ENCODE measurements at regions not wholly inside any gene's neighbourhood (a gene's known extent, or its start where the extent isn't known, plus 50 kb on each side); places are given as distances from the start of the nearest gene placed in this dataset.

- no peak for DNase-seq
- Histone ChIP-seq H3K27ac (no peak overlapping the region), H3K4me3 (replicated peaks in 1 of 3) (no peak overlapping the region), H3K36me3 (no peaks in the 10 kb centered on the region), H3K9me3 (no peaks in the 10 kb centered on the region), H3K4me1 (no peaks in the 10 kb centered on the region), H3K27me3 (no peaks in the 10 kb centered on the region)
- 76 to 83% methylated on average over 16 to 17 of the region's 17 CpGs for WGBS, 2 donors
- TF ChIP-seq CTCF (IDR thresholded peaks at IDR 0.05), result no peak
- no peak for TF ChIP-seq POLR2A (IDR thresholded peaks at IDR 0.05)
- intact Hi-C loops (cut with DNase I), result no loop called here
Observed at GRCh38 chr2:16149349-16150243, 209.2 kb downstream of the MYCN start.

GRCh38 chr2:16148632-16149348 is 208.4 kb downstream of the MYCN start:
- no peak overlapping the region for H3K27ac ChIP-seq
- no peaks in the 10 kb centered on the region for H3K9me3 ChIP-seq
- H3K4me3 ChIP-seq (replicated peaks in 1 of 3), result no peak overlapping the region
- DNase-seq, result no peak
- H3K36me3 ChIP-seq, result no peaks in the 10 kb centered on the region
- intact Hi-C loops (cut with DNase I), result no loop called here
- TF ChIP-seq CTCF (IDR thresholded peaks at IDR 0.05) (no peak), POLR2A (IDR thresholded peaks at IDR 0.05) (no peak)
- WGBS, 2 donors, result 89 to 94% methylated on average over 6 of the region's 6 CpGs
- H3K27me3 ChIP-seq, result no peaks in the 10 kb centered on the region
- no peaks in the 10 kb centered on the region for H3K4me1 ChIP-seq

GRCh38 chr2:16142383-16143361 is 202.3 kb downstream of the MYCN start:
- Histone ChIP-seq H3K27ac (no peak overlapping the region), H3K36me3 (no peaks in the 10 kb centered on the region), H3K9me3 (no peaks in the 10 kb centered on the region), H3K4me3 (replicated peaks in 1 of 3) (no peak overlapping the region), H3K4me1 (no peaks in the 10 kb centered on the region), H3K27me3 (no peaks in the 10 kb centered on the region)
- TF ChIP-seq CTCF (IDR thresholded peaks at IDR 0.05) (no peak), POLR2A (IDR thresholded peaks at IDR 0.05) (no peak)
- DNase-seq, result no peak
- intact Hi-C loops (cut with DNase I), result no loop called here
- WGBS, 2 donors, result 93 to 94% methylated on average over 9 of the region's 9 CpGs

- no peak for DNase-seq
- Histone ChIP-seq H3K27ac (no peak overlapping the region), H3K27me3 (no peaks in the 10 kb centered on the region), H3K4me1 (no peaks in the 10 kb centered on the region), H3K4me3 (replicated peaks in 1 of 3) (no peak overlapping the region), H3K36me3 (no peaks in the 10 kb centered on the region), H3K9me3 (no peaks in the 10 kb centered on the region)
- 92 to 98% methylated on average over 2 of the region's 2 CpGs for WGBS, 2 donors
- intact Hi-C loops (cut with DNase I), result no loop called here
- no peak for TF ChIP-seq POLR2A (IDR thresholded peaks at IDR 0.05)
- no peak for TF ChIP-seq CTCF (IDR thresholded peaks at IDR 0.05)
Observed at GRCh38 chr2:16141641-16141921, 201.2 kb downstream of the MYCN start.

Measured in thyroid gland (tissue), 4 donors.